Tibial nerve (tissue), 4 donors: ENCODE measurements at regions not wholly inside any gene's neighbourhood (a gene's known extent, or its start where the extent isn't known, plus 50 kb on each side); places are given as distances from the start of the nearest gene placed in this dataset.

Experiments used
- DNase-seq, 2 donors: peaks; one replicate each; pipeline ENCODE4 v3.0.0-alpha.2; 2019; ENCODE audit warnings: low spot score in 2 of 2
- H3K27ac ChIP-seq, 4 donors: fragments of 200-600 bp; sonication (generic) in 3 of 4; one replicate each; pipeline ENCODE4 v1.5.1; 2017 to 2019; ENCODE audit warnings: mild to moderate bottlenecking in 1 of 4
- H3K27me3 ChIP-seq, 2 donors: fragments of 200-600 bp; sonication (generic) in 1 of 2; one replicate each; pipeline versions ENCODE4 v1.5.1 to v1.6.0; 2017 to 2019
- H3K36me3 ChIP-seq, 3 donors: fragments of 200-600 bp; sonication (generic); one replicate each; pipeline ENCODE4 v1.5.1; 2018 to 2019
- H3K4me1 ChIP-seq, 4 donors: fragments of 200-600 bp; sonication (generic) in 3 of 4; one replicate each; pipeline ENCODE4 v1.5.1; 2017 to 2019
- H3K4me3 ChIP-seq, 4 donors: fragments of 200-600 bp; sonication (generic) in 3 of 4; one replicate each; pipeline ENCODE4 v1.5.1; 2017 to 2019; ENCODE audit warnings: mild to moderate bottlenecking in 1 of 4, moderate library complexity in 1 of 4
- H3K9me3 ChIP-seq, 4 donors: fragments of 200-600 bp; sonication (generic) in 3 of 4; one replicate each; pipeline ENCODE4 v1.5.1; 2017 to 2019
- EP300 ChIP-seq, 2 donors: sonication (generic); formaldehyde crosslinking; IDR thresholded peaks; one replicate each; pipeline ENCODE4 v1.6.1; 2017; ENCODE audit warnings: antibody characterized with exemption in 2 of 2, mild to moderate bottlenecking in 1 of 2
- POLR2A ChIP-seq, 2 donors: fragments of 450-650 bp; IDR thresholded peaks; one replicate each; pipeline ENCODE4 v1.6.1; 2017; ENCODE audit warnings: antibody characterized with exemption in 2 of 2, mild to moderate bottlenecking in 2 of 2, moderate library complexity in 2 of 2
- WGBS, 2 donors: methylation state at CpG; one replicate each; pipeline ENCODE4 v1.1.5; 2018; 5-methylcytosine and 5-hydroxymethylcytosine counted together
- TF ChIP-seq, protein P1 (sequence below), 5 experiments: fragments of 200-600 bp in 3 of 5; fragments of 450-650 bp in 2 of 5; sonication (generic) in 3 of 5; IDR thresholded peaks; one replicate each; pipeline ENCODE4 v1.5.1; 2016 to 2019; ENCODE audit warnings: antibody characterized with exemption in 5 of 5, mild to moderate bottlenecking in 3 of 5, moderate library complexity in 2 of 5

DNA sequence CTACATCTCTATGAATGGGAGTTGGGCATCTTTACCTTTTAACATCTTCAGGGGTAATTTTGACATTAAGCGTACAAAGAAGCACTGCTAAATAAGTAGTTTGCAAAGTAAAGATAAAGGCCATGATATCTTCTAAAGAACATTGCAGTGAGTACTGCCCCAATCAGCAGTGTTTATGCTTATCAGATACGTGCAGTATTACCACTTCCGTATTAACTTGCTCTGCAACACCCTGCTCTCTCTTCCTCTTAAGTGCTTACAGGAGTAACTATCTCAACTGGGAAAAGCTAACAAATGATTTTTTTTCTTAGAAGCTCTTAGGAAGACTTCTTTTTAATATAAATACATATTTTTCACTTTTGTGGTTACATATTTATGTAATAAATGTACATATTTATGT lies 793.7 kb upstream of the SLC10A2 start:
- Histone ChIP-seq H3K36me3 (no peaks in the 10 kb centered on the region), H3K27ac (no peak overlapping the region), H3K9me3 (no peaks in the 10 kb centered on the region), H3K27me3 (no peaks in the 10 kb centered on the region), H3K4me1 (no peaks in the 10 kb centered on the region), H3K4me3 (no peak overlapping the region)
- TF ChIP-seq, protein P1, sequence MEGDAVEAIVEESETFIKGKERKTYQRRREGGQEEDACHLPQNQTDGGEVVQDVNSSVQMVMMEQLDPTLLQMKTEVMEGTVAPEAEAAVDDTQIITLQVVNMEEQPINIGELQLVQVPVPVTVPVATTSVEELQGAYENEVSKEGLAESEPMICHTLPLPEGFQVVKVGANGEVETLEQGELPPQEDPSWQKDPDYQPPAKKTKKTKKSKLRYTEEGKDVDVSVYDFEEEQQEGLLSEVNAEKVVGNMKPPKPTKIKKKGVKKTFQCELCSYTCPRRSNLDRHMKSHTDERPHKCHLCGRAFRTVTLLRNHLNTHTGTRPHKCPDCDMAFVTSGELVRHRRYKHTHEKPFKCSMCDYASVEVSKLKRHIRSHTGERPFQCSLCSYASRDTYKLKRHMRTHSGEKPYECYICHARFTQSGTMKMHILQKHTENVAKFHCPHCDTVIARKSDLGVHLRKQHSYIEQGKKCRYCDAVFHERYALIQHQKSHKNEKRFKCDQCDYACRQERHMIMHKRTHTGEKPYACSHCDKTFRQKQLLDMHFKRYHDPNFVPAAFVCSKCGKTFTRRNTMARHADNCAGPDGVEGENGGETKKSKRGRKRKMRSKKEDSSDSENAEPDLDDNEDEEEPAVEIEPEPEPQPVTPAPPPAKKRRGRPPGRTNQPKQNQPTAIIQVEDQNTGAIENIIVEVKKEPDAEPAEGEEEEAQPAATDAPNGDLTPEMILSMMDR (IDR thresholded peaks at IDR 0.05): no peak
- TF ChIP-seq EP300 (IDR thresholded peaks at IDR 0.05) (no peak), POLR2A (IDR thresholded peaks at IDR 0.05) (no peak)
- DNase-seq: no peak
- WGBS, 2 donors: 68 to 79% methylated on average over 3 of the region's 3 CpGs

DNA sequence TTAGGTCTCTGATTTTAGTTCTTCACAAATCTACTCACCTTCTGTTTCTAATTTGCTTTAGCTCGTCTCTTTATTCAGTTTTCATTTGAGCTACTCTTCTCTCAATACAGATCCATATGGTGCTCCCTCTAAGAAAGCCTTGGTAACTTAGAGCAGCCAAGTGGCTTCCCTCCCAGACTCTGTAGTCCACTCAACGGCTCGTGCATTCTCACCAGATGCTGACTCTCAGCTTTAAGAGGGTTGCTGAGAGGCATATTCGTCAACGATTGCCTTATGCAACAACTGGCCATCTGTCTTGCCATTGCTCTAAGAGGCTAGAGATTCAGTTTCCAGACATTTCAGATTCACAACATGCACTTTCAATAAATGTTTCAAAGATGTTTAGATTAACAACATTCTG lies 785.8 kb upstream of the SLC10A2 start:
- H3K27me3 ChIP-seq: no peaks in the 10 kb centered on the region
- DNase-seq: no peak
- 80 to 82% methylated on average over 5 of the region's 5 CpGs for WGBS, 2 donors
- no peak overlapping the region for H3K4me3 ChIP-seq
- TF ChIP-seq, protein P1 (IDR thresholded peaks at IDR 0.05): no peak
- no peak for TF ChIP-seq EP300 (IDR thresholded peaks at IDR 0.05)
- TF ChIP-seq POLR2A (IDR thresholded peaks at IDR 0.05): no peak
- no peaks in the 10 kb centered on the region for H3K9me3 ChIP-seq
- no peak overlapping the region for H3K27ac ChIP-seq
- no peaks in the 10 kb centered on the region for H3K4me1 ChIP-seq
- no peaks in the 10 kb centered on the region for H3K36me3 ChIP-seq

DNA sequence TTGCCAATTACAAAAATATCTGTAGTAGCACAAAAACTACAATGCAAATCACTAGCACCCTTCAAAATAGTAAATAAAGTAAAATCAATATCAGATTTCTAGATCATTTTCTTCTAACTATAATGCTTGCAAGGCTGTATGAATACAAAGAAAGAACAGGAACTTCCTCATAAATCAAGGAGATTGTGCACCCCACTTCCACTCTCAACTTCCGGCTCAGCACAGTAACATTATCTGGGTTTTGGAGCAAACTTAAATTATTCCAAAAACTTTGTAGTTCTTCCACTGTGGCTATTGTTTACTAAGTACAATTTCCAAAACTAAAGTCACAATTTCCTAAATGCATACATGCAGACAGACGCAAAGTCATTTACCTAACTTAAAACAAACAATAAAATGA lies 778.3 kb upstream of the SLC10A2 start:
- DNase-seq: no peak
- Histone ChIP-seq H3K4me3 (no peak overlapping the region), H3K4me1 (no peaks in the 10 kb centered on the region), H3K27me3 (no peaks in the 10 kb centered on the region), H3K36me3 (no peaks in the 10 kb centered on the region), H3K9me3 (no peaks in the 10 kb centered on the region), H3K27ac (no peak overlapping the region)
- whole genome bisulfite sequencing, 2 donors: 76 to 78% methylated on average over 2 of the region's 2 CpGs
- TF ChIP-seq EP300 (IDR thresholded peaks at IDR 0.05): no peak
- TF ChIP-seq POLR2A (IDR thresholded peaks at IDR 0.05): no peak
- TF ChIP-seq, protein P1 (IDR thresholded peaks at IDR 0.05): no peak

DNA sequence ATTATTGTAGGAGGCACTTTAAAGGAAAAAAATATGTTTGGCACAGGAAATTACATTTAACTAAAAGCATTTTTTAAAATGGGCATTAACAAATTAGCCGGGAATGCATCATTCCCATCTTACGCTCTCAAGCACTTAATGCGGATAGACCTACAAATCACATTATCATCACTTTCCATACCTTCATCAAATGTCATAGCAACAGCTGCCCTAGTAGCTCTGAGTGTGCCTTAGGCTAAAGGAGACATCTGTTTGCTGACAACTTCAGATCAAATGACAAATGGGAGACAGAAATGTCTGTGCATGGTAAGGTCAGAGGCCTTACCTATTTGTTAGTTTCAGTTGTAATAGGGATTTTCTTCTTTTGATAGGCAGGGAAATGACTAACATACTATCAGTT lies 773.2 kb upstream of the SLC10A2 start:
- no peak overlapping the region for H3K4me3 ChIP-seq
- WGBS, 2 donors: 90 to 91% methylated on average over 3 of the region's 3 CpGs

DNA sequence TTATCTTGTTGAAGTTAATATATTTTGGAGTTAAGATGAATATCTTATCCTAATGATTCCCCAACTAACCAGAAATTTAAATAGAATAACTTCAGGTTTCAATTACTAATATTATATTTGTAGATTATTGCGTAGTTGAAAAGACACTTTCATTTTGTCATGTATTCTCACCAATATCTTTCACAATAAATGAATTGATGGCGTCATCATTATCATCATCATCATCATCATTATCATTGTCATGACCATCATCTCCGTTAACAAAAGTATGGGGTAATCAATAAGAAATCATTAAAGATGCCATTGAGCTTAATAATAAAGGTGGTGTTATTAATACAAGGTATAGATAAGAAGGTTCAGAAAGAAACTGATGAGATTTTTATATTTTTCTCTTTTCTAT lies 768.8 kb upstream of the SLC10A2 start:
- Histone ChIP-seq H3K27me3 (no peaks in the 10 kb centered on the region), H3K9me3 (peaks cover 0 to 15% (median 0%) of the 10 kb centered on the region in 4 donors), H3K36me3 (no peaks in the 10 kb centered on the region), H3K27ac (no peak overlapping the region), H3K4me3 (no peak overlapping the region), H3K4me1 (no peaks in the 10 kb centered on the region)
- TF ChIP-seq EP300 (IDR thresholded peaks at IDR 0.05) (no peak), POLR2A (IDR thresholded peaks at IDR 0.05) (no peak)
- TF ChIP-seq, protein P1 (IDR thresholded peaks at IDR 0.05): no peak
- DNase-seq: no peak
- 96% methylated on average over 3 of the region's 3 CpGs for WGBS, 2 donors

More for the DNA sequence above, 773.2 kb upstream of the SLC10A2 start:
- no peaks in the 10 kb centered on the region for H3K36me3 ChIP-seq
- no peaks in the 10 kb centered on the region for H3K4me1 ChIP-seq
- no peak for DNase-seq
- TF ChIP-seq EP300 (IDR thresholded peaks at IDR 0.05) (no peak), POLR2A (IDR thresholded peaks at IDR 0.05) (no peak)
- TF ChIP-seq, protein P1 (IDR thresholded peaks at IDR 0.05): no peak
- H3K27me3 ChIP-seq: no peaks in the 10 kb centered on the region
- H3K27ac ChIP-seq: no peak overlapping the region
- H3K9me3 ChIP-seq: no peaks in the 10 kb centered on the region
